PC-3 (cell line): ENCODE measurements at regions not wholly inside any gene's neighbourhood (a gene's known extent, or its start where the extent isn't known, plus 50 kb on each side); places are given as distances from the start of the nearest gene placed in this dataset.

Experiments
- CTCF ChIP-seq: fragments of 300-600 bp; sonication (generic); conservative IDR thresholded peaks from 2 replicates; pipeline ENCODE4 v1.5.1; 2017; ENCODE audit warnings: antibody characterized with exemption, low read depth, mild to moderate bottlenecking, low read length
- EZH2 ChIP-seq: fragments of 300-600 bp; sonication (generic); IDR thresholded peaks from one replicate; pipeline ENCODE4 v1.6.1; 2017; ENCODE audit warnings: antibody characterized with exemption, mild to moderate bottlenecking, low read length; ENCODE audit not compliant: unreplicated experiment
- EZH2phosphoT487 ChIP-seq: fragments of 300-600 bp; sonication (generic); IDR thresholded peaks from 2 replicates; pipeline ENCODE4 v1.6.1; 2018; ENCODE audit warnings: mild to moderate bottlenecking, antibody characterized with exemption, low read length, borderline replicate concordance

GRCh38 chr14:89491711-89492381 is 74.8 kb upstream of the FOXN3 start:
- TF ChIP-seq CTCF (no peak), EZH2 (no peak), EZH2phosphoT487 (no peak)
